ENCODE measurements at regions not wholly inside any gene's neighbourhood (a gene's known extent, or its start where the extent isn't known, plus 50 kb on each side); places are given as distances from the start of the nearest gene placed in this dataset.

GRCh38 chr7:89503281-89503680 lies 651.0 kb upstream of the STEAP1 start:
- H4K8ac ChIP-seq (ENCODE audit: low read depth in 2 of 2, low read length in 2 of 2) = no peak overlapping the region
- H2BK120ac ChIP-seq (ENCODE audit: low read depth, low read length) = no peak overlapping the region
- ChIA-PET POLR2A (ENCODE audit: unreplicated experiment) (no interaction called here), CTCF (no interaction called here)
- ATAC-seq (ENCODE audit: low read depth) = no peak
- no peak overlapping the region for H4K91ac ChIP-seq (ENCODE audit: insufficient read depth, low read depth, low read length)
- intact Hi-C loops (cut with micrococcal nuclease) = no loop called here
- H2BK20ac ChIP-seq (ENCODE audit: low read depth, low read length) = no peak overlapping the region
- TF ChIP-seq RCOR1 (IDR thresholded peaks at IDR 0.05; ENCODE audit: insufficient replicate concordance, low read length) (no peak), MAZ (IDR thresholded peaks at IDR 0.05; ENCODE audit: borderline replicate concordance, low read depth, low read length) (no peak), CEBPB (IDR thresholded peaks at IDR 0.05; ENCODE audit: low read depth, low read length) (no peak), NFE2L2 (IDR thresholded peaks at IDR 0.05; ENCODE audit: low read depth, low read length) (no peak), ELK1 (IDR thresholded peaks at IDR 0.05; ENCODE audit: borderline replicate concordance, low read depth, low read length) (no peak), CHD1 (IDR thresholded peaks at IDR 0.05; ENCODE audit: low read depth, low read length) (no peak), RAD21 (IDR thresholded peaks at IDR 0.05; ENCODE audit: low read length) (no peak), SMC3 (IDR thresholded peaks at IDR 0.05; ENCODE audit: low read depth, low read length) (no peak), FOS (IDR thresholded peaks at IDR 0.05; ENCODE audit: low read depth, low read length) (no peak), USF2 (IDR thresholded peaks at IDR 0.05; ENCODE audit: low read depth, low read length) (no peak), MXI1 (IDR thresholded peaks at IDR 0.05; ENCODE audit: borderline replicate concordance, low read depth, low read length) (no peak), RFX5 (IDR thresholded peaks at IDR 0.05; ENCODE audit: low read depth, low read length) (no peak), CTCF (conservative IDR thresholded peaks at IDR 0.05; ENCODE audit: low read depth, low read length) (no peak), MAFK (IDR thresholded peaks at IDR 0.05; ENCODE audit: low read depth, low read length) (no peak), POLR2A (IDR thresholded peaks at IDR 0.05; ENCODE audit: low read depth, low read length) (no peak), BHLHE40 (IDR thresholded peaks at IDR 0.05; ENCODE audit: low read depth, low read length) (no peak)
- H3K27ac ChIP-seq (ENCODE audit: insufficient read depth, low read length) = no peak overlapping the region
- H3K18ac ChIP-seq (ENCODE audit: low read depth, low read length) = no peak overlapping the region
- H2AFZ ChIP-seq (replicated peaks; ENCODE audit: low read length, poor library complexity) = no peak overlapping the region
- in situ Hi-C loops (cut with MboI; ENCODE audit: low sequenced_read_pairs) = no loop called here
- dilution Hi-C loops (cut with HindIII; ENCODE audit: low sequenced_read_pairs, unreplicated experiment) = no loop called here
- no peak overlapping the region for H3K23ac ChIP-seq (ENCODE audit: low read depth, low read length)
- H2AK9ac ChIP-seq (replicated peaks; ENCODE audit: low read depth, low read length, poor library complexity) = no peak overlapping the region
- H3K9me3 ChIP-seq (ENCODE audit: control insufficient read depth, insufficient read depth, low read length) = no peaks in the 10 kb centered on the region; the same call in 1 of the 2 replicates
- no peaks in the 10 kb centered on the region for H3K79me1 ChIP-seq (ENCODE audit: low read depth in 1 of 2, low read length in 2 of 2)
- no peak overlapping the region for H3K9ac ChIP-seq (ENCODE audit: low read depth, low read length)
- H3K9me1 ChIP-seq (ENCODE audit: insufficient read depth, low read length) = no peaks in the 10 kb centered on the region
- no peaks in the 10 kb centered on the region for H3K36me3 ChIP-seq (ENCODE audit: control insufficient read depth, insufficient read depth, low read length)
- no peaks in the 10 kb centered on the region for H3K4me1 ChIP-seq (ENCODE audit: control insufficient read depth, insufficient read depth, low read length)
- no peak overlapping the region for H2AK5ac ChIP-seq (ENCODE audit: low read depth, low read length)
- no peak overlapping the region for H3K4me3 ChIP-seq (ENCODE audit: insufficient read depth, low read depth, low read length)
- DNase-seq = no peak
- no peak overlapping the region for H2BK5ac ChIP-seq (ENCODE audit: low read depth, low read length, poor library complexity, severe bottlenecking)
- no peak overlapping the region for H3K56ac ChIP-seq (ENCODE audit: extremely low read depth, insufficient read depth, low read length)
- H4K5ac ChIP-seq (ENCODE audit: low read depth, low read length) = no peak overlapping the region
- H3K14ac ChIP-seq (replicated peaks; ENCODE audit: low read depth, low read length) = no peak overlapping the region
- H3K4ac ChIP-seq (ENCODE audit: low read depth, low read length) = no peak overlapping the region
- H4K20me1 ChIP-seq (ENCODE audit: insufficient read depth, low read length) = no peaks in the 10 kb centered on the region
- H2BK15ac ChIP-seq (ENCODE audit: low read depth, low read length) = no peak overlapping the region
- no peak overlapping the region for H3K4me2 ChIP-seq (ENCODE audit: low read depth, low read length)
- no TSS peak for BruUV-seq (replicated peaks)
- H3K27me3 ChIP-seq (ENCODE audit: control insufficient read depth, insufficient read depth, low read length) = no peaks in the 10 kb centered on the region

All from IMR-90 (cell line).